HepG2 (cell line): ENCODE measurements at regions not wholly inside any gene's neighbourhood (a gene's known extent, or its start where the extent isn't known, plus 50 kb on each side); places are given as distances from the start of the nearest gene placed in this dataset.
A peak's percentile ranks its signal among the peaks of the same experiment; 100 is the strongest.

Experiments used
- BRCA1 ChIP-seq: sonication (generic); formaldehyde crosslinking; IDR thresholded peaks from 2 replicates; pipeline ENCODE4 v1.4.0; 2020; ENCODE audit warnings: missing genetic modification reagents
- EEA1 ChIP-seq: sonication (generic); formaldehyde crosslinking; IDR thresholded peaks from 2 replicates; pipeline ENCODE4 v1.5.1; 2020; ENCODE audit warnings: mild to moderate bottlenecking, missing genetic modification reagents, borderline replicate concordance
- HHEX ChIP-seq: IDR thresholded peaks from 2 replicates; pipeline ENCODE4 v1.6.1; 2016; ENCODE audit warnings: control low read depth
- KDM5A ChIP-seq: fragments of 200-600 bp; sonication (generic); IDR thresholded peaks from 2 replicates; pipeline ENCODE4 v1.7.0; 2018; ENCODE audit warnings: antibody characterized with exemption, mild to moderate bottlenecking, low read length, borderline replicate concordance
- MTF1 ChIP-seq: sonication (generic); formaldehyde crosslinking; IDR thresholded peaks from 2 replicates; pipeline ENCODE4 v1.5.0; 2020; ENCODE audit warnings: missing genetic modification reagents
- PHF20 ChIP-seq: sonication (generic); formaldehyde crosslinking; IDR thresholded peaks from 2 replicates; pipeline ENCODE4 v1.5.0; 2020; ENCODE audit warnings: mild to moderate bottlenecking, missing genetic modification reagents
- RBM39 ChIP-seq: fragments of 200-400 bp; formaldehyde crosslinking; IDR thresholded peaks from one replicate; pipeline ENCODE4 v1.6.1; 2018; ENCODE audit warnings: antibody characterized with exemption, mild to moderate bottlenecking, low read depth, low read length; ENCODE audit not compliant: poor library complexity, severe bottlenecking
- RFX1 ChIP-seq: fragments of 450-650 bp; IDR thresholded peaks from 2 replicates; pipeline ENCODE4 v1.6.1; 2017
- ZNF180 ChIP-seq: sonication (generic); formaldehyde crosslinking; IDR thresholded peaks from 2 replicates; pipeline ENCODE4 v1.4.0; 2020; ENCODE audit warnings: low read depth, missing genetic modification reagents, borderline replicate concordance
- ZNF24 ChIP-seq: fragments of 450-650 bp; IDR thresholded peaks from 2 replicates; pipeline ENCODE4 v1.6.1; 2017; ENCODE audit warnings: antibody characterized with exemption, mild to moderate bottlenecking
- ZNF407 ChIP-seq: sonication (generic); formaldehyde crosslinking; IDR thresholded peaks from one replicate; pipeline ENCODE4 v1.5.1; 2020; ENCODE audit warnings: mild to moderate bottlenecking, missing genetic modification reagents; ENCODE audit errors: not compliant biosample characterization
- ZNF441 ChIP-seq: sonication (generic); formaldehyde crosslinking; IDR thresholded peaks from 2 replicates; pipeline ENCODE4 v1.7.0; 2021; ENCODE audit warnings: missing genetic modification reagents, borderline replicate concordance
- ZNF543 ChIP-seq: sonication (generic); formaldehyde crosslinking; IDR thresholded peaks from 2 replicates; pipeline ENCODE4 v1.4.0; 2020; ENCODE audit warnings: mild to moderate bottlenecking, missing genetic modification reagents
- ZNF672 ChIP-seq: sonication (generic); formaldehyde crosslinking; IDR thresholded peaks from 2 replicates; pipeline ENCODE4 v1.8.1; 2022; ENCODE audit warnings: missing genetic modification reagents
- TF ChIP-seq, protein P1 (sequence below): sonication (generic); formaldehyde crosslinking; IDR thresholded peaks from 2 replicates; pipeline ENCODE4 v1.4.0; 2020; ENCODE audit warnings: mild to moderate bottlenecking, missing genetic modification reagents
- TF ChIP-seq, protein P2 (sequence below): sonication (generic); formaldehyde crosslinking; IDR thresholded peaks from 2 replicates; pipeline ENCODE4 v1.9.0; 2021; ENCODE audit warnings: missing genetic modification reagents, mild to moderate bottlenecking, borderline replicate concordance
- TF ChIP-seq, protein P3 (sequence below): IDR thresholded peaks from 2 replicates; pipeline ENCODE4 v1.6.1; 2016; ENCODE audit warnings: missing genetic modification reagents, missing compliant biosample characterization
- TF ChIP-seq, protein P4 (sequence below): sonication (generic); formaldehyde crosslinking; IDR thresholded peaks from 2 replicates; pipeline ENCODE4 v1.5.1; 2020; ENCODE audit warnings: missing genetic modification reagents, mild to moderate bottlenecking, borderline replicate concordance

DNA sequence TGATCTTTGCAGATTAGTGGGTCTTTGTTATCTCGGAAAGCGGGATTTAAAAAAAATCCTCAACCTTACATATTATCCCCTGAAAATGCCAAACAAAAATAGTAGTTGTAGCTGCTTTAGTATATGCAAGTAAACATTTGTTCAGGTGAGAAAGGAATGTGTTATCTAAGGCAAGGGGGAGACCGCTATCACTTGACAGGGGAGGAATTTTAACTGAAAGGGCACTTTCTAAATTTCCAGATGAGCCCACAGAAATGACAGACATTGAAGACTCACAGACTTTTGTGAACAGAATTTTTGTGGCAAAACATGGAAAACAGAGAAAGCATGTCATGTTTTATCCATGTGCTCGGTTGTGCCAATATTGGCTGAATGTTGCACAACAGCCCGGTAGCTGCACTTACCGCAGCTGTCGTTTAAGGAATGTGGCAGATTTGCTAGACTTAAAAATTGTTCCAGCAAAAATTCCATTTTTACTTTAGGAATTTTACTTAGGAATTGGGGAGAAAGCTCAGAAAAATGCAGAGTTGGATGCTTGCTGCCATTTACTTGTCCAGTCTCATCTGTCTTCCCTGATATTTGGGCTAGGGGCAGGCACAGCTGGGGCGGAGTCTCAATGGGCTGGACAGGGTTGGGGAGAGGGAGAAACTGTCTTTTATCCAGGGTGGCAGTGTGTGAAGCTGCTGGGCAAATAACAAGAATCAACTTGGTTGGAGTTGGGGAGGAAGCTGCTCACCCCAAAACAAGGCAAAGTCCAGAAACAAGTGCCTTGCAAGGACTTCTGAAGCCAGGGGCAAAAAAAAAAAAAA, 94.6 kb upstream of the RPS6KA3 start (continued):
- TF ChIP-seq ZNF407 (CRISPR knock-in tag) (no peak), ZNF672 (CRISPR knock-in tag) (no peak), PHF20 (CRISPR knock-in tag) (no peak), BRCA1 (no peak), HHEX (CRISPR knock-in tag) (no peak), ZNF543 (CRISPR knock-in tag) (no peak), RFX1 (no peak), RBM39 (no peak), ZNF441 (CRISPR knock-in tag) (no peak), ZNF24 (no peak), ZNF180 (CRISPR knock-in tag) (no peak), EEA1 (no peak), KDM5A (no peak), MTF1 (no peak)
- TF ChIP-seq, protein P1, sequence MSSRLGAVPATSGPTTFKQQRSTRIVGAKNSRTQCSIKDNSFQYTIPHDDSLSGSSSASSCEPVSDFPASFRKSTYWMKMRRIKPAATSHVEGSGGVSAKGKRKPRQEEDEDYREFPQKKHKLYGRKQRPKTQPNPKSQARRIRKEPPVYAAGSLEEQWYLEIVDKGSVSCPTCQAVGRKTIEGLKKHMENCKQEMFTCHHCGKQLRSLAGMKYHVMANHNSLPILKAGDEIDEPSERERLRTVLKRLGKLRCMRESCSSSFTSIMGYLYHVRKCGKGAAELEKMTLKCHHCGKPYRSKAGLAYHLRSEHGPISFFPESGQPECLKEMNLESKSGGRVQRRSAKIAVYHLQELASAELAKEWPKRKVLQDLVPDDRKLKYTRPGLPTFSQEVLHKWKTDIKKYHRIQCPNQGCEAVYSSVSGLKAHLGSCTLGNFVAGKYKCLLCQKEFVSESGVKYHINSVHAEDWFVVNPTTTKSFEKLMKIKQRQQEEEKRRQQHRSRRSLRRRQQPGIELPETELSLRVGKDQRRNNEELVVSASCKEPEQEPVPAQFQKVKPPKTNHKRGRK: no peak
- TF ChIP-seq, protein P2, sequence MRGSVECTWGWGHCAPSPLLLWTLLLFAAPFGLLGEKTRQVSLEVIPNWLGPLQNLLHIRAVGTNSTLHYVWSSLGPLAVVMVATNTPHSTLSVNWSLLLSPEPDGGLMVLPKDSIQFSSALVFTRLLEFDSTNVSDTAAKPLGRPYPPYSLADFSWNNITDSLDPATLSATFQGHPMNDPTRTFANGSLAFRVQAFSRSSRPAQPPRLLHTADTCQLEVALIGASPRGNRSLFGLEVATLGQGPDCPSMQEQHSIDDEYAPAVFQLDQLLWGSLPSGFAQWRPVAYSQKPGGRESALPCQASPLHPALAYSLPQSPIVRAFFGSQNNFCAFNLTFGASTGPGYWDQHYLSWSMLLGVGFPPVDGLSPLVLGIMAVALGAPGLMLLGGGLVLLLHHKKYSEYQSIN: no peak
- TF ChIP-seq, protein P3, sequence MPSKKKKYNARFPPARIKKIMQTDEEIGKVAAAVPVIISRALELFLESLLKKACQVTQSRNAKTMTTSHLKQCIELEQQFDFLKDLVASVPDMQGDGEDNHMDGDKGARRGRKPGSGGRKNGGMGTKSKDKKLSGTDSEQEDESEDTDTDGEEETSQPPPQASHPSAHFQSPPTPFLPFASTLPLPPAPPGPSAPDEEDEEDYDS (CRISPR knock-in tag): peak; percentile 52; the same call in 1 of the 2 replicates
- TF ChIP-seq, protein P4, sequence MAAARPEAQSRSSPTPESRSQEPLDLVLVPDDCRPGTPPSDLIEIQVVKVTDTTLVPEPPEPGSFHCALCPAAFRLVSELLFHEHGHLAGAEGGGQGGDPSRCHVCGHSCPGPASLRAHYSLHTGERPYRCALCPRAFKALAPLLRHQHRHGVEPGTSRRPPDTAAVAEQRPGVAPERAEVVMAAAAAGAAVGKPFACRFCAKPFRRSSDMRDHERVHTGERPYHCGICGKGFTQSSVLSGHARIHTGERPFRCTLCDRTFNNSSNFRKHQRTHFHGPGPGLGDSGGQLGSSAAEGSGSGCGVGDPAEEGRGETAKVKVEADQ (CRISPR knock-in tag): no peak
